Lower lobe of right lung (tissue), 2 donors: ENCODE measurements at regions not wholly inside any gene's neighbourhood (a gene's known extent, or its start where the extent isn't known, plus 50 kb on each side); places are given as distances from the start of the nearest gene placed in this dataset.

Experiments
- ATAC-seq, 2 donors: fragments of 200-7000 bp; cut with Tn5 transposase; one replicate each; pipeline ENCODE4 v1.9.1; 2020 to 2022; ENCODE audit warnings: mild to moderate bottlenecking in 2 of 2, moderate library complexity in 2 of 2
- DNase-seq: peaks from one replicate; pipeline ENCODE4 v3.0.0-alpha.2; 2020
- H3K27ac ChIP-seq: fragments of 200-600 bp; one replicate; pipeline ENCODE4 v1.8.0; 2022
- H3K27me3 ChIP-seq: fragments of 200-600 bp; one replicate; pipeline ENCODE4 v1.8.0; 2022; ENCODE audit warnings: low read depth
- H3K36me3 ChIP-seq: fragments of 200-600 bp; one replicate; pipeline ENCODE4 v1.8.0; 2022; ENCODE audit warnings: mild to moderate bottlenecking
- H3K4me1 ChIP-seq: fragments of 200-600 bp; one replicate; pipeline ENCODE4 v1.8.0; 2022
- H3K4me3 ChIP-seq: fragments of 200-600 bp; one replicate; pipeline ENCODE4 v1.8.0; 2022; ENCODE audit warnings: mild to moderate bottlenecking
- H3K9me3 ChIP-seq: fragments of 200-600 bp; one replicate; pipeline ENCODE4 v1.8.0; 2022
- CTCF ChIP-seq: fragments of 200-600 bp; IDR thresholded peaks from one replicate; pipeline ENCODE4 v1.8.0; 2022; ENCODE audit warnings: antibody characterized with exemption, mild to moderate bottlenecking
- intact Hi-C: fragments of 100-400 bp; cut with DNase I; formaldehyde crosslinking; loops from one replicate; pipeline ENCODE4 v1.11.0; 2022
- donor health status: DM: no; HTN: yes; CAD: no; lungs with severe emphysema.

DNA sequence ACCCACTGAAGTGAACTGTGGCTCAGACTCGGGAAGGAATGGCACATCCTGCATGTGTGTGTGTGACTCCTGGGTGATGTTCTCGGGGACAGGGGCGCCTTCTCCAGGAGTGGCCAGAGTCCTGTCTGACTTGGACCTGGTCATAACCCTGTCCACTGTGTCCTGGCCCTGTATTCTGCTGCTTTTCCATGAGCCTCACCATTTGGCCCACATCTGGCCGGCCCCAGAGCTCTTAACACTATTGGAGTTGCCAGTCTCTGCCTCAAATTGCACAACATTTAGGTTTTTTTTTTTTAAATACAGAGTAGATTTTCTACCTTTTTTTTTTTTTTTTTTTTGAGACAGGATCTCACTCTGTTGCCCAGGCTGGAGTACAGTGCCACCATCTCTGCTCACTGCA lies 278.3 kb upstream of the TUT7 start:
- DNase-seq (no peak), ATAC-seq (no peak)
- no peaks in the 10 kb centered on the region for H3K4me1 ChIP-seq
- H3K4me3 ChIP-seq = no peak overlapping the region
- H3K27me3 ChIP-seq = peaks cover 20% of the 10 kb centered on the region
- H3K9me3 ChIP-seq = no peaks in the 10 kb centered on the region
- TF ChIP-seq CTCF = no peak
- intact Hi-C loops = no loop called here
- no peak overlapping the region for H3K27ac ChIP-seq
- H3K36me3 ChIP-seq = no peaks in the 10 kb centered on the region

GRCh38 chr9:86629530-86629929 lies 275.3 kb upstream of the TUT7 start:
- H3K9me3 ChIP-seq = no peaks in the 10 kb centered on the region
- no peak overlapping the region for H3K4me3 ChIP-seq
- no peaks in the 10 kb centered on the region for H3K36me3 ChIP-seq
- TF ChIP-seq CTCF = no peak
- DNase-seq = no peak
- intact Hi-C loops = no loop called here
- no peaks in the 10 kb centered on the region for H3K4me1 ChIP-seq
- no peak for ATAC-seq
- H3K27me3 ChIP-seq = peaks cover 4% of the 10 kb centered on the region
- no peak overlapping the region for H3K27ac ChIP-seq

DNA sequence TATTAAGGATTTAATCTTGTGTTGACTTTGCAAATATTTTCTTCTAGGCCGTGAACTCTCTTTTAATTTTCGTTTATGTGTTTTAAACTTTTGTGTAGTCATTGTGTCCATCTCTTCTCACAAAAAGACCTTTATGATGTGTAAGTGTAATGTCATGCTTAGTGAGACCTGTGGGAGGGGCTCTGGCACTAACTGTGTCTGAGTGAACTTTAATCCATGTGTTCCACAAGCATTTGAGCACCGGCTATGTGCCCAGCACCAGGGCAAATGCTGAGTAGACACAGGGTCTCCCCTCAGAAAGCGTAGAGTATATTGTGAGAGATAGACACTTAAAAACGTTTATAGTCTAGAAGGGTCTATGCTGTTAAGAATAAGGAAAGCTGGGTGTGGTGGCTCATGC lies 272.6 kb upstream of the TUT7 start:
- no peak for ATAC-seq
- intact Hi-C loops = no loop called here
- Histone ChIP-seq H3K4me1 (no peaks in the 10 kb centered on the region), H3K4me3 (no peak overlapping the region), H3K27ac (no peak overlapping the region), H3K27me3 (no peaks in the 10 kb centered on the region), H3K9me3 (no peaks in the 10 kb centered on the region), H3K36me3 (no peaks in the 10 kb centered on the region)
- no peak for TF ChIP-seq CTCF
- no peak for DNase-seq

DNA sequence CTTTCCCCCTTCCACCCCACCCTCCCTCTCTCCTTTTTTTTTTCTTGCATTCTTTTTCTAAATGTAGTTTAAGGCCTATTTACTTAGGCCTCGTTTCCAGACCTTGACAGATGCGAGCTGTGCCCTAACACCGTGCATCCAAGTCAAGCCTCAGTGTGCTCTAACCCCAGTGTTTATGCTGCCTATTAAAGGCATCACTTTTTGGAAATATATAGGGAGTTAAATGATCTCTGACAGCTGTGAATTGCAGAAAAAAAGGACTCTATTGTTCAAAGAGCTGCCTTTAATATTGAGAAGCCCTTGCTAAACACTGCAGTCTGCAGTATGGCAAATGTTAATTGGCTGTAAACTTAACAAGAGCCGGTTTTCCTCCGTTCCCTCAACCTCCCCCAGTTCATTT lies 270.4 kb upstream of the TUT7 start:
- intact Hi-C loops = no loop called here
- Histone ChIP-seq H3K9me3 (no peaks in the 10 kb centered on the region), H3K36me3 (no peaks in the 10 kb centered on the region), H3K27ac (no peak overlapping the region), H3K4me3 (no peak overlapping the region), H3K27me3 (no peaks in the 10 kb centered on the region), H3K4me1 (no peaks in the 10 kb centered on the region)
- ATAC-seq (peak; percentile 40 to 75), DNase-seq (no peak)
- no peak for TF ChIP-seq CTCF

GRCh38 chr9:86614871-86615849 lies 260.9 kb upstream of the TUT7 start:
- H3K36me3 ChIP-seq = no peaks in the 10 kb centered on the region
- H3K9me3 ChIP-seq = no peaks in the 10 kb centered on the region
- ATAC-seq (no peak), DNase-seq (no peak)
- no peak overlapping the region for H3K4me3 ChIP-seq
- intact Hi-C loops = no loop called here
- H3K27me3 ChIP-seq = no peaks in the 10 kb centered on the region
- TF ChIP-seq CTCF = peak; percentile 28
- H3K27ac ChIP-seq = no peak overlapping the region
- H3K4me1 ChIP-seq = no peaks in the 10 kb centered on the region
